NCI-H510A treated with DMSO at 0.1 percent for 48 hours (cell line): ENCODE measurements at regions not wholly inside any gene's neighbourhood (a gene's known extent, or its start where the extent isn't known, plus 50 kb on each side); places are given as distances from the start of the nearest gene placed in this dataset.

Experiments used
- DNase-seq: peaks from one replicate; lab custom pipeline; 2025; lab: John Stamatoyannopoulos, UW

GRCh38 chrX:40314070-40314469, 216.3 kb upstream of the BCOR start:
- no peak for DNase-seq

GRCh38 chrX:40313269-40313668, 215.5 kb upstream of the BCOR start:
- DNase-seq = no peak

DNA sequence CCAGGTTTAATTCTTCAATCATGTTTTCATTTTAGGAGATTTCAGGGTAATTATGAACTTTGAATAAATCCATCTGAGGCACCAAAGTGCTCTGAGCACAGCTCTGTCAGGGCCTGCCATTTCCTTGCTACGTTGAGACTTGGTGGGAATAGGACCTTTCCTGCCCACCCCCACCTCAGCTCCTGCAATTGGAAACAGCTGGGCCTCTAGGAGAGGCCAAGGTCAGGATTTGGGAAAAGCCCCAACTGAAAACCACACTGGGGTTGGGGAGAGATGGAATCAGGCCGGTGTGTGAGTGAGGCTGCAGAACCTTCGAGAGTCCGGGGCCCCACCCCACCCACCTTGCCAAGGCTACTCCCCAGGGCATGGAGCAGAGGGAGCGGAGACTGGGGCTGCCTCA, 212.7 kb upstream of the BCOR start:
- no peak for DNase-seq

- no peak for DNase-seq
These were observed 212.3 kb upstream of the BCOR start for GRCh38 chrX:40310016-40310415.

- no peak for DNase-seq
These were observed 210.1 kb upstream of the BCOR start for GRCh38 chrX:40307871-40308270.

DNA sequence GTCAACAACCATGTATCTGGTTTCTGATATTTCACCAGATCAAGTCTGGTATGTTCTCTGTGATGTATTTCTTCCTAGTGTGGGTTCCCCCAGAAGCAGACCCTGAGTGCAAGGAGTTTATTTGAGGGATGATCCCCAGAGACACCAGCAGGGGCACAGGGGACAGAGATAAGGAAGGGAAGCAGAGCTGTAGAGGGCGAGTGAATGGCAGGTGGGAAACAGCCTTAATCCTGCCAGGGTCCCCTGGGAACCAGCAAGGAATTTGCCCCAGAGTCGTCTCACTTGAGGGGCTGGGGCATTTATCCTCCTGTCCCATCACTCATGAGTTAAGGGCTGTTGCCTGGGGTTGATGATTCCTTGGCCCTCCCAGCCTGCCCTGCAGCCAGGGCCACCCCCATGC, 206.4 kb upstream of the BCOR start:
- no peak for DNase-seq

DNA sequence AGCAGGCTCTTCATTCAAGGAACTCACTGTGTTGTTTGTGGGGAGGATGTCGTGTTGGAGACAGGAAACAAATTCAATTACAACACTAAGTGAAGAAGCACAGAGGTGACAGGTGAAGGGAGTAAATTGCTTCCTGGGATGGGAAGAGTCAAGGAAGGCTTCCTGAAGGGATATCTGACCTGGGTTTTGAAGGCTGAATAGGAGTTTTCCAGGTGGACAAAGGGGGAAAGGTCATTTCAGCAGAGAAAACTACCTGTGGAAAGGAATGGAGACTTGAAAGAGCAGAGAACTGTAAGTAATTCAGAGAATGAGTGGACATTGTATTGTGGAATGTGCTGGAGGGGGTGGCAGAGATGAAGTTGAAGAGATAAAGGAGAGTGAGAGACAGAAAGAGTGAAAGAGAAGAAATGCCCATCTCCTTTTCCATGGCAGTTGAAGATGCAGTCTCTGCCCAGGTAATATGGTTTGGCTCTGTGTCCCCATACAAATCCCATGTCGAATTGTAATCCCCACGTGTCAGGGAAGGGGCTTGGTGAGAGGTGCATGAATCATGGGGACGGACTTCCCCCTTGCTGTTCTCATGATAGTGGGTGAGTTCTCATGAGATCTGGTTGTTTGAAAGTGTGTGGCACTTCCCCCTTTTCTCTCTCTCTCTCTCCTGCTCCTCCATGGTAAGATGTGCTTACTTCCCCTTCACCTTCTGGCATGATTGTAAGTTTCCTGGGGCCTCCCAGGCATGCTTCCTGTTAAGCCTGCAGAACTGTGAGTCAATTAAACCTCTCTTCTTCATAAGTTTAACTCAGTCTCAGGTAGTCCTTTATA, 205.7 kb upstream of the BCOR start:
- DNase-seq = no peak

GRCh38 chrX:40300286-40300890, 202.6 kb upstream of the BCOR start:
- no peak for DNase-seq

GRCh38 chrX:40299641-40300046, 201.9 kb upstream of the BCOR start:
- no peak for DNase-seq

DNA sequence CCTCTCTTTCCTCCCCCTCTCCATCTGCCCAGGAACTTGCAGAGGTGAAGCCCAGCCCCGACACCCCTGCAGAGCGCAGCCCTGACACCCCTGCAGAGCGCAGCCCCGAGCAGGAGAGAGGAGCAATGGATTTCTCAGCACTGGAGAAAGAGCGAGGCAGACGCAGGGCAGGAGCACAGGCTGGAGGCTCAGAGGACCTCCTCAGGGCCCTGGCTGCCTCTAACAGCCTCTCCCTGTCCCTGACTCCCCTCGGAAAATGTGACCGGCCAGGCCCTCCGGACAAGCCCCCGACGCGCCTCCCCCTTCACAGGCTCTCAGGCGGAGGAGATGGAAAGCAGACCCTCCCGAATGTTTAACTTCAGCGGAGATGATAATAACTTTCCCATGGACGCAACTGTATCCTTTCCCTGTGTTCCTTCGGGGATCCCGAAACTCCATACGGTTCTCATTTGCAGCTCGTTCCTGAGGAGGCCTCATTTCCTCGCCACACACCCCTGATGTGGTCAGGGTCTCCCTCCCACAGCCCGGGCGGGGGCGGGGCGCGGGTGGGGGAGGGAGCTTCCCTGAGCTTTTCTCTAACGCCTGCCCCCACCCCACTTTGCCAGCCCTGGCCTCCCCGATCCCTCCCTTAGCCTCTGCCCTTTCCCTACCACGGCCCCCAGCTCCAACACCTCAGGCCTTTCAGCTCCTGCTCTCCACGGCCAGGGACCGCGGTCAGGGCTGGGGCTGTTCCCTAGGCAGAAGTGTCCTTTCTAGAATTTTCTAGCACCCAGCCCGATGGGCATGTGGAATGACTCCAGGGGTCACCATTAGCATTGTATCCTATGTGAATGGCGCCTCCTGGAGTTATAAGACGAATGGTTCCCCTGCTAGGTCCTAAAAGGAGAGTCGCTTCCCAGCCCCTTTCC, 201.1 kb upstream of the BCOR start:
- DNase-seq = no peak

- no peak for DNase-seq
These were observed 200.3 kb upstream of the BCOR start for GRCh38 chrX:40298069-40298468.

- no peak for DNase-seq
These were observed 193.8 kb upstream of the BCOR start for GRCh38 chrX:40291553-40291952.

DNA sequence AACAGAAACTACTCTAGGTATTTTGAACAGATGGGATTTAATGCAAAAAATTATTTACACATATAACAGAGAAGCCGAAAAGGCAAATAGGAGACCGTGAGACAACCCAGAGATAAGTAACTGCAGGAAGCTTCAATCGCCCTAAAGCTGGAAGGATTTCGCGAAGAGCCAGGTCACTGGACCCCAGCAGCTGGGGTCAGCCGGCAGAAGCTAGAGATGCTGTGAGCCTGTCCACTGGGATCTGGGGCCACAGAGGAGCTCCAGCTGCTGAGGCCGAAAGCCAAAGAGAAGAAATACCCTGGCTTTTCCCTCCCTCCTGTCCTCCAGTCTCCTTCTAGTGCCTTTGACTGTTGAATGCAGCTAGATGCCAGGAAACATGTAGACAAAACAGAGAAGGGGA, 192.8 kb upstream of the BCOR start:
- no peak for DNase-seq

DNA sequence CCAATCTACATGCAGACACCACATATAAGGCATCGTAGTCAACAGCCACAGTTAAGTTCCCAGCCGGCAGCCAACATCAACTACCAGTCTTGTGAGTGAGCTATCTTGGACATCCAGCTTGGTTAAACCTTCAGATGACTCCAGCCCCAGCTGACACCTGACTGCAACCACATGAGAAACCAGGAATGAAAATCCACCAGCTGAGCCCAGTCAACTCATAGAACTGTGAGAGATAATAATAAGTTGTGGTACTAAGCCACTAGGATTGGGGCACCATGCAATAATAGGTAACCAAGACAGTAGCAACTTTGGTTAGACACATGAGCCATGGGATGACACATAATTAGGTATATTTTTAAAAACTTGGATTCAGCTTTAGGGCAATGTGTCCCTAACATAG, 188.1 kb upstream of the BCOR start:
- no peak for DNase-seq

DNA sequence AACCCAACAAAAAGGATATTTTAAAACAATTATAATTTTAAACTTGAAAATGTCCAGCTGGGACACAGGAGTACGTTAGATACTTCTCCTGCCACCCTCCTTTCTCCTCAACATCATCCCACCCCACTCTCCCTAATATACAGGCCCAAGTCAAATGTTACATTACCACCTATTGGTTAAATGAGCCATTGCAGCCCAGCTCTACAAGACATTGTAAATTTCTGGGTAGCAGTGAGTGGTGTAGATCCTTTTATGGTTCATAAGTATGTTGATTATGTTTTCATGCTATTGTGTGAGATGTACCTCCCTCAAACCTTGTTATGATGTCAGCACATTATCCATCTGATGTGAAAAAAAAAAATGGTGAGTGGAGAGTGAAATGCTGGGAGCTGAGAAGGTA, 187.1 kb upstream of the BCOR start:
- no peak for DNase-seq

DNA sequence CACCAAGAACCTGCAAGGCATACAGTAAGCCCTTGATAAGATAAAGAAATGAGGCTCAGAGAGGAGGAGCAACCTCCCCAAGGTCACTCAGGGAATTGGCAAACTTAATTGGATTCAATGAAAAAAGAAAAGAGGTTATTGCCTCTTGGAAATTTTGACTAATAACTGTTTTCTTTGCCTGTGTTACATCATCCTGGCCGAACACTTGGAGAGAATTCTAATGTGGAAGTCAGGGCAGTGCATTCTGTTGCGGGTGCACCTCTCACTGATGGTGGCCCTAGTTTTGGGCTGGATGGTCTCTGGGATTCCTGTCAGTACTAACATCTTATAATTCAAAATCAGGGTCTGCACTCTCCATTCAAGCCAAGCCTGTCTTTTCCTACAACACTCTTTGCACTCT, 186.2 kb upstream of the BCOR start:
- no peak for DNase-seq

DNA sequence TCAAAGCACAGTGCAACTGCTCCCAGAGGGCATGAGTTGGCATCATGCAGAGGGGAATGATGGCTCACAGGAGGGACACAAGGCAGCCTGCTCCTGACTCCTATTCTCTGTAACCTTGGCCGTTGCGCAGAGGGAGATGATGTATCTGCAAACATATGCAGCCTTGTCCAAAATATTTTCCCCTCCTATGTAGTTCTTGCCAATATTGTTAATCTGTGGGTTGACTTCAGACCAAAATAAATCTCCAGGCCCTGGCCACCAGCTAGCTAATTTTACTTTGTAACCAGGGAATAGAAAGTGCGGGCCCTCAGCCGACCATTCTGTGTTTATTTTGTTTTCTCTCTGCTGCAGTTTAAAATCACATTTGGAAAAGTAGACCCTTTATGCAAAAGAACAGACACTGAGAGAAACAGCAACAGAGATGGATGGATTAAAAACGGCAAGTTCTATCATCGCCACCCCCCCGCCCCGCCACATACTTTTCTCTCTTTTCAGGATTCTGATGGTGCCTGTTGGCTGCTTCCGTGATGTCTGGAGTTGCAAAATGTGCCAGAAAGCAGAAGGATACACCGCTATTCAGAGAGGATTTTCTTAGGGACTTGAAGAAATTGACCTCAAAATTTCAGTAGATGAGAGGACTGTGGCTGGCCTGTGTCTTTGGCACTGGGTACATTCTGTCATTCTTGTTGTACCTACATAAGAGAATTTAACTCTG, 185.3 kb upstream of the BCOR start:
- DNase-seq = no peak

DNA sequence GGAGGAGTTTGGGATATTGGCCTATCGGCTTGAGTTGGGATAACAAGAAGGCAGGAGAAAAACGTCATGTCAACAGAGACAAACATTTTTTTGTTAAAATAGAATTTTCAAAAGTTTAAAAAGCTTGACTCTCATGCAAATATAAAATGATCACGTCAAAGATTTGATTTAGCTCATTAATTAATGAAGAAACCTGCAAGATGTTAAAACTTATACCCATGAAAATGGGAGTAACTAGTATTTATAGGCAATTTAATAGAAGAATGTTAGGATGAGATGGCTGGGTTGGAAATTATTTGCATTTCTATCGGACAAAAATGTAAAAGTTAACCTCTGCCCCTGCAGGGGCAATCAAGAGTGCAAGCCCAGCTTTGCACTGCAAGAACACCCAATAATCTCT, 184.6 kb upstream of the BCOR start:
- DNase-seq = no peak

DNA sequence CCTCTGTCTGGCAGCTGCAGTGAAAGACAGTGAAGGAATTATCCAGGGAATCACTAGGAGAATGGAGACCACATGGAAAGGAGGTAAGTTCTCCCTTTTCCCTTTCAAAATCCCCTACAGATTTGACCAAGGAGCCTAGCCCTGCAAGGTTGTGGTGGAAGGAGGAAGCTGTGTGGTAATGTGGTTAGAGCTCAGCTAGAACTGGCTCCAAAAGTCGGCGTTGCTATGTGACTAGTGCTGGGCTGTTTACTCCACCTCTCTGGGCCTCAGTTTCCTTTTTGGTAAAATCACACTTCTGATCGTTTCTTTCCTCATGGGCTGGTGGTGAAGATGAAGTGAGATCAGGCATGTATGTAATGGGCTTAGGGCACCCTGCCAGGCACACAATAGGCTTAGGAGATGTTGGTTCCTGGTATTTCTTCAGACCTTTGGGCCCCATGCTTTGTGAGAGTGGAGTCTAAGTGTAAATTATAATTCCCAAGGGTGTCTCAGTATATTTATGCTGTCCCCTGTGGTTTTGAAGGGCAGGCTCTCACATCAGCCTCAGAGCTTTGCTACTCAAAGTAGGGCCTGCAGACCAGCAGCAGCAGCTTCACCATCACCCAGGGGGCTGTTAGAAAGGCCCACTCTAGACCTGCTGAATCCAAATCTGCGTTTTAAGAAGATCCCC, 183.7 kb upstream of the BCOR start:
- DNase-seq = no peak

GRCh38 chrX:40279762-40280161, 182.0 kb upstream of the BCOR start:
- DNase-seq = peak; percentile 32

GRCh38 chrX:40279091-40279430, 181.3 kb upstream of the BCOR start:
- DNase-seq = no peak
